Mononuclear cell (primary cell): ENCODE measurements at regions not wholly inside any gene's neighbourhood (a gene's known extent, or its start where the extent isn't known, plus 50 kb on each side); places are given as distances from the start of the nearest gene placed in this dataset.
"Not testable (repeated sequence)": the region's sequence is repeated elsewhere in the genome, so short reads cannot be mapped to it uniquely, and the experiment has no call there.

Source experiments
- H3K27me3 ChIP-seq: 2 replicates; pipeline ENCODE4 v1.6.0; 2011; ENCODE audit warnings: low read length, control low read depth; ENCODE audit not compliant: insufficient read depth
- H3K4me1 ChIP-seq: 2 replicates; pipeline ENCODE4 v1.5.1; 2011; ENCODE audit warnings: mild to moderate bottlenecking, low read length, control low read depth; ENCODE audit not compliant: insufficient read depth
- H3K4me3 ChIP-seq: 2 replicates; pipeline ENCODE4 v1.5.1; 2011; ENCODE audit warnings: mild to moderate bottlenecking, low read length, moderate library complexity
- H3K9me3 ChIP-seq: 2 replicates; pipeline ENCODE4 v1.5.1; 2011; ENCODE audit warnings: low read depth, mild to moderate bottlenecking, control low read depth, low read length

DNA sequence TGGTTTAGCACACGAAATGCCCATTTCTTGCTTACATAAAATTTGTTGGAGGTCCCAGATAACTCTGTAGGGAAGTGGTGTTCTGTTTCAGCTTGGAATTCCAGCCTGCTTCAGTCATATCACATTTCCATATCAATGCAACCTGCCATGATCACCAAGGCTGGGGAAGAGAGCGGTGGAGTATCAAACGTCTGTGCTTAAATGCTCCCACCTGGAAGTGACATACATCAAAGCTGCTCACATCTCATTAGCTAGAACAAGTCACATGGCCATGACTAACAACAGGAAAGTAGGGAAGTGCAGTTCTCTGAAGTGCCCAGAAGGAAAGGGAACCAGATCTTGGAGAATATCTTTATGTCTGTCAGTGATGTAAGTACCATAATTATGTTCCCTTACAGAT is 130.2 kb upstream of the CFAP20DC start:
- no peak overlapping the region for H3K4me3 ChIP-seq
- H3K4me1 ChIP-seq, result no peaks in the 10 kb centered on the region
- H3K9me3 ChIP-seq, result no peaks in the 10 kb centered on the region
- H3K27me3 ChIP-seq, result no peaks in the 10 kb centered on the region

DNA sequence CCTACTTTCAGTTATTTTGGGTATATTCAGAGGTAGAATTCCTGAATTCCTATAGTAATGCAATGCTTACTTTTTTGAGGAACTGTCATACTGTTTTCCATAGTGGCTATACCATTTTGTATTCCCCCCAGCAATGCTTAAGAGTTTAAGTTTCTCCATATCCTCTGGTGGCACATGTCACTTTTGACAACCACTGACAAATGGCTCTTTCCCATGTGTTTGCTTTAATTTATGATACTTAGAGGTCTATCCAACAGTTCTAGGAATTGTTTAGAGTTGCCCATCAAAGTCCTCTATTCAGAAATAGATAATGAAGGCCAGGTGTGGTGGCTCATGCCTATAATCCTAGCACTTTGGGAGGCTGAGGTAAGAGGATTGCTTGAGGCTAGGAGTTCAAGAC is 128.9 kb upstream of the CFAP20DC start:
- H3K4me1 ChIP-seq, result no peaks in the 10 kb centered on the region
- H3K9me3 ChIP-seq, result no peaks in the 10 kb centered on the region
- no peaks in the 10 kb centered on the region for H3K27me3 ChIP-seq
- no peak overlapping the region for H3K4me3 ChIP-seq

DNA sequence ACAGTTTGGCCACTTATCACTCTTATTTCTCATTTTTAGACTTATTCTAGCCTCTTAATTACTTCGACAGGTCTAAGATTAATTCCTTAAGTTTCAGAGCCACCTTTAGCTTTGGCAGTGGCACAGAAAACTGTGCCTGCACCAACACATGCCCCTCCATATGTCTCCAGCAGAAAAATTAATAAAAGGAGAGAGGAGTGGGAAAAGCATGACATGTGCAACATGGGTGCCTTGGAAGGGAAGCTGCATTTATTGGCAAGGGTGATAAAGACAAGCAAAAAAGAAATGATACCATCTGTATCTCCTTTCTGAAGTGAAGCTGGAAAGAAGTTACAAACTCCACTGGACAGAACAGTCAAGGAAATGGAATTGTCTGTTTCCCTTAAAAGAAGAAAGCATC is 121.7 kb upstream of the CFAP20DC start:
- Histone ChIP-seq H3K27me3 (no peaks in the 10 kb centered on the region), H3K4me3 (no peak overlapping the region), H3K4me1 (no peaks in the 10 kb centered on the region)

GRCh38 chr3:59170166-59170565 is 120.3 kb upstream of the CFAP20DC start:
- not testable (repeated sequence) for H3K4me1 ChIP-seq, H3K9me3 ChIP-seq, H3K27me3 ChIP-seq, H3K4me3 ChIP-seq

More for the DNA sequence above, 121.7 kb upstream of the CFAP20DC start:
- H3K9me3 ChIP-seq, result no peaks in the 10 kb centered on the region

GRCh38 chr3:59167756-59168155 is 117.9 kb upstream of the CFAP20DC start:
- Histone ChIP-seq H3K4me3 (no peak overlapping the region), H3K27me3 (no peaks in the 10 kb centered on the region), H3K9me3 (no peaks in the 10 kb centered on the region), H3K4me1 (no peaks in the 10 kb centered on the region)

DNA sequence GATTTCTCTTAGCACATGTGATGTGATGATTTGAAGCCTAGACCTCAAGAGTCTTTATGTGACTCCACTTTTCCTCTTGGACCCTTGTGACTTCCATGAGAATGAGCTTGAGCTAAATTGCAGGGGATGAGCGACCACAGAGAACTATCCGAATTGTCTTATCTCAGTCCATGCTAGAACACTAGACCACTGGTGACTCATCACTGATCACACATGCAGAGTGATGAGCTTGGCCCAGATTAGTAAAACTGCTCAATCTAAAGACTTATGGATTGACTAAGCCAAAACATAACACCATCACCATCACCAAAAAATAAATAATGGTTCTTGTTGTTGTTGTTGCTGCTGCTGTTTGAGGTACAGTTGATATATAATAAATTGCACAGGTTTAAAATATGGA is 114.1 kb upstream of the CFAP20DC start:
- H3K4me1 ChIP-seq, result no peaks in the 10 kb centered on the region
- no peak overlapping the region for H3K4me3 ChIP-seq
- H3K27me3 ChIP-seq, result no peaks in the 10 kb centered on the region
- H3K9me3 ChIP-seq, result no peaks in the 10 kb centered on the region

- Histone ChIP-seq H3K4me1 (no peaks in the 10 kb centered on the region), H3K27me3 (no peaks in the 10 kb centered on the region), H3K9me3 (no peaks in the 10 kb centered on the region), H3K4me3 (no peak overlapping the region)
These were observed 111.2 kb upstream of the CFAP20DC start for GRCh38 chr3:59161048-59161447.

DNA sequence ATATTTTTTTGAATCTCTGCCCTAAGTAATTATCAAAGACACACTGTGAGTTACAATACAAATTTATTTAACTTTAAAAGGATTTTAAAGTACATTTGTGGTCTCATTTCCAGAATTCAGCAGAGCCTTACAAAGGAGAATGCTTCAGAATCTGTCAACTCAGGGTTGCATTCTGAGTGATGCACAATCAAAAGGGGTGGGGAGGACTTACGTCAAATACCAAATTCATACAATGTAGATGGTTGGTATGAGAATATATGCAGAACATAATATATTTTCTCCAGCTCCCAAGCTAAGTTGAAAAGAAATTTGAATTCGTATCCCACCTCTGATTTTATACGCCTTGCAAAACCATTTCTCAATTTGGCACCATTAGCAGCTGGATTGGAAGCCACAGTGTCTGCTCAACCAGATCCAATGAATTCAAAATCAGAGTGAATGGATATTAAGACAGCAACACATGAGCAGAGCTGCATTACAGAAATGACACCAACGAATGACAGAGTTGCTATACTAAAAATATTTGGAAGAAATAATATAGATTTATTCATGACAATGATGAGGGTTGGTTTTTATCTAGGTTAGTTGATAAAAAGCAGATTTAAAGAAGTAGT is 110.4 kb upstream of the CFAP20DC start:
- Histone ChIP-seq H3K4me1 (no peaks in the 10 kb centered on the region), H3K4me3 (no peak overlapping the region), H3K27me3 (no peaks in the 10 kb centered on the region), H3K9me3 (no peaks in the 10 kb centered on the region)

DNA sequence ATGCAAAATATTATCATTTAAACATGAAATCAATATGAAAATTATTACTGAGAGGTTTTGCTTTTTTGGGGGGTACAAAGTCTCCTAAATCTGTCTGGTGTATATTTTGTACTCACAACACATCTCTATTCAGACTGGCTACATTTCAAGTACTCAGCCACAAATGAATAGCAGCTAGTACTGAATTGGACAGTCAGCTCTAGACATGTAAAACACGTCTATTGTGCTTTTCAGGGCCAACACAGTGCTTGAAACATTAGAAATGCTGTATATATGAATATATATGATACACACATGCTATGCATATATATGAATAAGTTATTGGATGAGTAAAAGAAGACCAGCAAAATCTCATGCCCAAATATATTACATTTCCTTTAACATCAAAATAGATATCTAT is 103.8 kb upstream of the CFAP20DC start:
- H3K9me3 ChIP-seq, result peaks cover 6% of the 10 kb centered on the region
- no peak overlapping the region for H3K4me3 ChIP-seq
- H3K4me1 ChIP-seq, result no peaks in the 10 kb centered on the region
- no peaks in the 10 kb centered on the region for H3K27me3 ChIP-seq

DNA sequence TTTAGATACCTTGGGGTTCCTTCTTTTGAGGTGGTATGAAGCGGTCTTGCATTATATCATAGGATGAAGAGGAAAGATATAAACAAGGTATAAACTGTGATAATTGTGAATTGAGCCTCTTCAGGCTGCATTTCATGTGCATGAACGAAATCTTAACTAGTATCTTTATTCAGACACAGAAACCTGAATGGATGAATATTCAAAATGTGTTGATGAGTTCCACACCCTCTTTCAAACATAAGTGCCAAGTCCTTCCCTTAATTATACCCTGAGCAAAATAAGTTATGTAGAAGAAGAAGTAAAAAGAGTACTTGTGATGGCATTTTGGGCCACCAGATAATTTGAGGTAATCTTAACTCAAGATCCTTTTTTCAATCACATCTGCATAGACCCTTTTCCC is 103.1 kb upstream of the CFAP20DC start:
- H3K9me3 ChIP-seq, result peaks cover 6% of the 10 kb centered on the region
- H3K4me1 ChIP-seq, result no peaks in the 10 kb centered on the region
- no peak overlapping the region for H3K4me3 ChIP-seq
- H3K27me3 ChIP-seq, result no peaks in the 10 kb centered on the region

DNA sequence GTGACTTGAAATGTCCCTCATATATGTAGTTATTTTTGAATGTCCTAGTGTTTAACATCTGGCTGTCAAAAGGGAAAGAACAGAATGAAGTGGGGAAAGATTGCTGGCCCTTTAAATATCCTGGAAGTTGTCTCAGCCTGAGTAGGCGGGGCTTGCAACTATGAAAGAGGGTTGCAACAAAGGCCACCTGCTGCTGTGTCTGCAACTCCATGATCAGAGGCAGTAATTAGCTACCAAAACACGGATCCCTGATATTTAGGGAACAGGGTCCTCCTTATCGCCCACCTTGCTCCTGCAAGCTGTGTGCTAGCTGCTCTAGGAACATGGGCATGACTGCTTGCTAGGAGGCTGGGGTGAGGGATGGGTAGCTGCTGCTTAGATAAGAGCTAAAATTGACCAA is 100.2 kb upstream of the CFAP20DC start:
- H3K9me3 ChIP-seq, result peaks cover 19% of the 10 kb centered on the region
- H3K4me3 ChIP-seq, result no peak overlapping the region

GRCh38 chr3:59149166-59149565 is 99.3 kb upstream of the CFAP20DC start:
- H3K9me3 ChIP-seq, result peaks cover 19% of the 10 kb centered on the region
- H3K27me3 ChIP-seq, result no peaks in the 10 kb centered on the region
- no peaks in the 10 kb centered on the region for H3K4me1 ChIP-seq
- H3K4me3 ChIP-seq, result no peak overlapping the region

More for the DNA sequence above, 100.2 kb upstream of the CFAP20DC start:
- Histone ChIP-seq H3K4me1 (no peaks in the 10 kb centered on the region), H3K27me3 (no peaks in the 10 kb centered on the region)

DNA sequence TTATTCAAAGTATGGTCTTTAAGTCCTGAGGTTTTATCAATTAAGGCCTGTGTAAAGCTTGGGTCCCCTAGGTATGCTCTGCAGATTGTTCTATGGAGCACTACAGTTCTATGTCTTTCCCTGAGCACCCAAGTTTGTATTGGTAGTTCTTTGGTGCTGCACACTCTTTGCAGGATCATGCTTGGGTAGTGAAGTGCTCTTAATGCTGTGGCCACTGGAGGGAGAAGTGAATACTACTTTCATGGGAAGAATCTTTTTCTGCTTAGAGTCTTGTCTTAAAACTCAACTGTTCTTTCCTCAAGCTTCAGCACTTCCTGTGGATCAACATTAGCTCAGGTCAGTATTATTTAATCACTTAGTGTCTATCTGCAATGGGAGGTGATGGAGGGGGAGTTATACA is 93.6 kb upstream of the CFAP20DC start:
- Histone ChIP-seq H3K9me3 (peaks cover 12% of the 10 kb centered on the region), H3K4me1 (no peaks in the 10 kb centered on the region), H3K27me3 (no peaks in the 10 kb centered on the region), H3K4me3 (no peak overlapping the region)

GRCh38 chr3:59142556-59142955 is 92.7 kb upstream of the CFAP20DC start:
- Histone ChIP-seq H3K4me1 (no peaks in the 10 kb centered on the region), H3K4me3 (no peak overlapping the region), H3K9me3 (peaks cover 9% of the 10 kb centered on the region), H3K27me3 (no peaks in the 10 kb centered on the region)

DNA sequence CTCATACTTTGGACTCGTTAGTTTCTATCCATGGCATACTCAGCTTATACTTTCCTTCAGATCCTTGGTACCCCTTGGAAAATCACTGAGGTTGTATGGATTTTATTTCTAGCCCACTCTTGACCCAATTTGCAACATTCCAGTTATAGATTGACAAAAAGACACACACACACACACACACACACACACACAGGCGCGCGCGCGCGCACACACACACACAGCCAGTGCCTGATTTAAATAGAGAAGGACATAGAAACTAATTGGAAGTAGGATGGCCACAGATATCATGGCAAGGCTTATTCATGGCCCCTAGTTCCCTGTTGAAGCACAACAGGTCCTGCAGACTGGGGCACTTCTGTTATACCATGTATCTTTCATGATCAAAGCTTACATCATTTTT is 89.1 kb upstream of the CFAP20DC start:
- peaks cover 3% of the 10 kb centered on the region for H3K4me1 ChIP-seq
- no peak overlapping the region for H3K4me3 ChIP-seq
- no peaks in the 10 kb centered on the region for H3K27me3 ChIP-seq
- H3K9me3 ChIP-seq, result no peaks in the 10 kb centered on the region

DNA sequence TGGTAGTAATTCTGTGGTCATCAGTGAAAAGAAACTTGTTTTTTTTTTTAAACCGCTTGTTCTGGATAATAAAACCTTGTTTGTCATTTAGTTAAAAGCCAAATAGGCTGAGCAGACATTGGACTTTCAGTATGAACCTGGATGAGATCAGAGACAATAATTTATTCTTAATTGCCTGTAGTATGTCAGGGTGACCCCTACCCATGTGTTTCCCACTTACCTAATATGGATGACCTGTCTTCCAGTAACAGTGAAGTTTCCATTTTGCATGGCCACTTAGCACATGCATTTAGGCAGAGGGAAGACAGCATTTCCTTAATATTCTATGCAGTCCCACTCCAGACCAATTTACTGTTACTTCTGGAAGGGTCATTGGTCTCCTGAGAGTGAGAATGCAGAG is 87.6 kb upstream of the CFAP20DC start:
- Histone ChIP-seq H3K4me1 (peaks cover 3% of the 10 kb centered on the region), H3K27me3 (no peaks in the 10 kb centered on the region), H3K4me3 (no peak overlapping the region), H3K9me3 (no peaks in the 10 kb centered on the region)
